Activated CD4-positive, alpha-beta T cell treated with anti-CD3 and anti-CD28 coated beads for 4 hours (primary cell): ENCODE measurements at regions not wholly inside any gene's neighbourhood (a gene's known extent, or its start where the extent isn't known, plus 50 kb on each side); places are given as distances from the start of the nearest gene placed in this dataset.
"Not testable (repeated sequence)": the region's sequence is repeated elsewhere in the genome, so short reads cannot be mapped to it uniquely, and the experiment has no call there.

Experiments
- DNase-seq, 2 donors: peaks; one replicate each; pipeline ENCODE4 v3.0.0-alpha.2; 2020

DNA sequence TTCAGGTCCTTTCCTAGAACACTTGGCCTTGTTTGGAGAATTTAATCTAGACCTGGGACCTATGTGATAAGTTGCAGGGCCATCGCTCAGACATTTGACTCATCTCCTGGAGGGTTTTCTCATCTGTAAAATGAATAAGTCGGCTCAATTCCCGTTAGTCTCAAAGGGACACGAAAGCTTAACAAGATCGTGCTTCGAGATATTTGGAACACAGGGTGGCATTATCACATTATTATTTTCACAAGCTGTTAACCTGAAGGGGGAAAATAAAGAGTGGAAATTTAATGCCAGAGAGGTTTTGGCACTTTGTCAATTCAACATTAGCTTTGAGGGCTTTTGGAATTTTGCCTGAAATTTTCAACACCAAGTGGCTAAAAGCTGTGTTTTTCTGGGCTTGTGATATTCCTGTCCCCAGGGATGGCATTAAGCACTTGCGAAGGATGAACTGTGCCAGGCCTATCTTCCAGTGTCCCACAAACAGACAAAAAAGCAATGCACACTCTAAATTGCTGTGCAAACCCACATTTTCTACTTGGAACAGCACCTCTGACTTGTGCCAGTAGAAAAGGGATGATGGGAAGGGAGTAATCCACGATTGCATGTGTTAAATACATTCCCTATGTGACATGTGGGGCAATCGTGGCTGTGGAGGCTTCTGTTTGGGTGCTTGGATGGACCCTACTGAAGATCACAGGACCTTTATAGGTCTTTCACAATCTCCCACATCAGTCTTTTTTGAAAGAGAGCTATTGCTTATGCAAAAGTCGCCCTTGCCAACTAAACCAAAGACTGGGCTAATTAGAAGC is 478.7 kb downstream of the MFSD1 start:
- DNase-seq, result no peak

DNA sequence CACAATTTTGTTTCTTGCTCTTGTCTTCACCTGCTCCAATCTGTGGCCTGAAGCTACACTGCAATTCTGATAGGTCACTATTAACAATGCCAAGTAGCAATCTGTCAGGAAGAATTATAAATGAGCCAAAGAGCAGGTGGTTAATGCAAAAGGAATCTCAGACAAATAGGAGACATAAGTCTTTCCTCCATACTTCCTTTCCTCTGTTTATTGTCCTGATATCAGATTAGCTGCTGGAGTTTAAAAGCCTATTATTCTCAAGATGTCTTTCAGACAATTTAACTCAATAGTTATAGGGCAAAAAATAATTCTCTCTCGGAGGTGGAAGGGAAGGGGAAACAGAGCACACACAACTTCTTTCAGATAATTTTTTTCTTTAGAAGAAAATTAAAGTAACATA is 491.6 kb downstream of the MFSD1 start:
- DNase-seq, result no peak

DNA sequence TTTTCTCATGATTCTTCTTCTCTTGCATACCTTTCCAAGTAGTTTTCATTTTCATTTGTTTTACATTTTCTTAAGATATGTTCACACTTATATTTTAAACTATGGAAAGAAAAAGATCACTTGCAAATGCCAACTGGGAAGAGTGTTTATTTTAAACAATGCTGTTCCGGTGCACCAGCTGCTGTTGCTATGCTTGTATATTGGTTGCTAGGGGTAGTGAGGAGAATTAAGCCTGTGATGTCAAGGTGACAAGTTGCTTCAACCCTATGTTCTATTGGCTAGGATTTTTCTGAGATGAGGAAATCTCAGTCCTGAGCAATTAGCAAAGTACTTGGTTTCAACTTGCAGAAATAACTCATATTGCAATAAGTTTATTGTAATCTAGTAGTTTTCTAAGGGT is 500.1 kb downstream of the MFSD1 start:
- DNase-seq, result no peak

DNA sequence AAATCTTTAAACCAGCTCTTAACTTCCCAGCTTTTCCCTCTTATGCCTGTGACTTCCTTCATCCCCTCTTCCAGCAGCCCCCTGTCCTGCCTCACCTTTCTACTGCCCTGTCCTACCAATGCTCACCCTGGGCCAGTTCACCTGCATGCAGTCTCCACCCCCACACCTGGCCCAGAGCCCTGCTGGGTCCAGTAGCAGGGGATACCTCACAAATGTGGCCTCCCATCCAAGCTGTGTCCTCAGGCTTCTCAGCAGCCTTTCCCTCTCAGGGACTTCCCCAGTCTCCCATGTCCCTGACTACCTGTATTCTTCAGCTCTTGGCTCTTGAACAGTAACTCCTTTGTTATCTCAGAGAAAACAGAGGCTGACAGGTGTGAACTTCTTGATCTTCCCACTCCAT is 503.2 kb downstream of the MFSD1 start:
- no peak for DNase-seq

DNA sequence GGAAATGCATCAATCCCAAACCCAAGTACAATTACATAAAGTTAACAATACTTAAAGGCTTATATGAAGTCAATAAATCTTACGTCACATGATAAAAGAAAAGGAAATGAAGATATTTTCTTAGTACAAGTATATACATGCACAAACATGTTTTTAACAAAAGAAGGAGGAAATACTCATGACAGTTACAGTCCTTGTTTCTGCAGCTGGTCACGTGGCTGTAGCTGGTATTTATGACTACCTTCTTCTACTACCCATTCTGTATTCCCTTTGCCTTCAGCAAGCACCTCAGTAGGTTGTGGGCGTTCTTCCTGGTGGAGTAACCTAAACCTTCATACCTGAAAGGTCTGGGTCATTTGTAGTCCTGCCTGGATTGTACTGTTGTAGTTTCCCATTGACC is 514.9 kb downstream of the MFSD1 start:
- not testable (repeated sequence) for DNase-seq

DNA sequence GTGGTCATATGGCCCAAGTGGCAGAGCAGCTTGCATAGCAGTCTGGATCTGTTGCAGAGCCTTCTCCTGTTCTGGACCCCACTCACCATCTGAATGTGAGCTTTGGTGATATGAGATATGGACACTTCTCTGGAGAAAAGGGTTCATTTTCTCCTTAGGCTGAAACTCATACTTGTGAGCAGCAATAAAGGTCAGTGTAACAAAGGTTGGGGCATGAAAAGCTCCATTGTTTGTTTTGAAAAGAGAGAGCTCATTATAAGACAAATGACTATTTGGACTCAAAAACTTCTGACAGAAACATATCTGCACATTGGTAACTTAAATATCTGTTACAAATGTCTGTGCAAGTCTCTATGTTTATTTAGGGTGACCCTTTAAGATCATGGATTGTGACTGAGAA is 517.3 kb downstream of the MFSD1 start:
- DNase-seq, result no peak

DNA sequence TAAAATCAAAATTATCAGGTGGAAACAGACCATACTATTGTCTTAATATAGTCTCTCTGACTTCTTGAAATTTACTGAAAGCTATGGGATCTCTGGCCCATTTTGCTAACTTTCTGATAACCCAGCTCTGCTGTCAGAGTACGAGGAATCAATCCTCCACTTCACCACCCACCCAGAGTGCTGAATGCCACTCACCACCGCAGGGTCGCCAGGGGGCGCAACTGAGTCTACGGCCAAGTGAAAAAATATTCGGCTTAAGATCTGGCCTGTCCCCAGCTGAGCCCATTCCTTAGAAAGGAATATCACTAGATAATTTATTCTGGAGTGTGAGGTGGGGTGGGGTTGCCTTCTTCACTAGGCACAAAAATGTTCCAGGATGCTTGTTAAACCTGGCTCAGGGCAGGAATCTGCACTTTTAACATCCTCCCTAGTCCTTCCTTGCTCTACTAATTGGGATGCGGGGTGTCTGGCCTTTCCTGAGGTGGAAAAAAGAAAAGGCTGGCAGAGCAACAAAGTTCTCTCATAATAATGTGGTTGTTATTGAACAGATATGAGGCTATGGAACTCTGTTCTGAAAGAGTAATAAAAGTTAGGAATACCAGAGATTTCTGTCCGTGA is 520.6 kb downstream of the MFSD1 start:
- DNase-seq, result no peak

DNA sequence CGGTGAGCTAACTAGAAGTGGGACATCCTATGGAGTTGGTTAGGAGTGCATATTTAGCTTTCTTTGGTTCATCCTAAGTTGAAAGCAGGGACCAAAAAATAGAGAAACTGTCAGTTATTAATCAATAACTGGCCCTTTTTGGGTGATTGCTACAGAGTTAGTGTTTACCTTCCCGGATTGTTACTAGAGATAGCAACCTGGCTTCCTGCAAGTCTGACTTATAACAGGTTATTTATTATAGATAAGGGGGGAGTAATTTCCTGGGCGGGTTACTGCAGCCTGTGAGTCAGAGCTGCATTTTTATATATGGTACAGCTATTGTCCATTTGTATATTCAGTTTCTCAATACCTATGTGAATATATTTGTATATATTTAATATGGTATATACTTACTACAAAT is 522.0 kb downstream of the MFSD1 start:
- no peak for DNase-seq

DNA sequence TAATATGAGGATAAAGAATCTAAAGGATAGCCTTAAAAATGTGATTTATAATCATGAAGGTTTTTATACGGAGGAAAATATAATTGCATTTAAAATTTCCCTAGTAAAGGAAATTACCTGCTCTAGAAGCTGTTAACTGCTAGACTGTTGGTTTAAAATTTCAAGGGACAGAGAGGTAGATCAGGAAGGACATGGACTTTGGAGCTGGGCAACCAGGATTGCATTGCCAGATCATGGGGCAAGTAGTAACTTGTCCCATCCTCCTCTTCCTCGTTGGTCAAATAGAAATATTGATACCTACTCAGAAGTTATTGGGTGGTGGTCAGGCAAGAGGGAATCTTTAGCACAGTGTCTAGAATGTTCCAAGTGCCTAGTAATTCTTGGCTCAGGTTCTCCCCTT is 525.1 kb downstream of the MFSD1 start:
- DNase-seq, result no peak

DNA sequence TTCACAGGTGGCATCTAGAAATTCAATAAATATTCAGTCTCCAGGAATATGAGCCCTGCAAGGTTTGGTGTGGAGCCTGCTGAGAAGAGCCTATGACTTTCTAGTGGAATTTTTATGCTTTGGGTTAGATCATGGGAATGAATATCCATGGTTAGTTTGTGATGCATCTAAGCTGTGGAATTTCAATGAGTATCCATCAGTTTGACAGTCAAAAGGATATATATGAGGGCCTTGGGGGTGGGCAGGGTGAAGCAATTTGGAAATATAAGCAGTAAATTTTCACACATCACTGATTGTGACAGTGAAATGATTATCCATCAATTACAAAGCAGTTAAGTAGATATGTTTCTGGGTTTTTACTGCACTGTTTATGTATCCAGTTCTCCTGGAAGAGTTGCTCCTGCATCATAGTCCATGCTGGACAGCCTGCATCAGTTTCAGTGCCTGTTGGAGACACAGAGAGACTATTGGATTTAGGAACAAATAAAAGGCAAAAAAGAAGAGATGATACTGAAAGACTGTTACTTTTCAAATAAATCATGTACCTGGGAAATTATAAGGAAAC is 530.8 kb downstream of the MFSD1 start:
- DNase-seq, result no peak

DNA sequence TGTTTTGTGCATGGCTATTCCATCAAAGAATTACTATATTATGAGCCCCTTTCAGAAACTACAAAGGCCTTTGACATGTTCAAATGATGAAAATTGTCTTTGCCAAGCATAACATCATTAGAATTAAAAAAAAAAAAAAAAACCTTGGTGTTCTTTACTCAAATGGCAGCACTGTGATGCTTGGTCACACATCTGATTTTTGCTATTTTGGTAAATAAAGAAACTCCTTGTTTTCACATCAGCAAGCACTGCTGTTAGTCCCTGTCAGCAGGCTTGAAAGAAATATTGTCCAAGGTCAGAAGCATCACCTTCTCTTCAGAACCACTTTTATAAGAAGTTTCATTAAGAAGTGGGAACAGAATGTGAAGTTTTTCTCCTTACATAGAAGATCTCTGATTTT is 537.3 kb downstream of the MFSD1 start:
- DNase-seq, result no peak

DNA sequence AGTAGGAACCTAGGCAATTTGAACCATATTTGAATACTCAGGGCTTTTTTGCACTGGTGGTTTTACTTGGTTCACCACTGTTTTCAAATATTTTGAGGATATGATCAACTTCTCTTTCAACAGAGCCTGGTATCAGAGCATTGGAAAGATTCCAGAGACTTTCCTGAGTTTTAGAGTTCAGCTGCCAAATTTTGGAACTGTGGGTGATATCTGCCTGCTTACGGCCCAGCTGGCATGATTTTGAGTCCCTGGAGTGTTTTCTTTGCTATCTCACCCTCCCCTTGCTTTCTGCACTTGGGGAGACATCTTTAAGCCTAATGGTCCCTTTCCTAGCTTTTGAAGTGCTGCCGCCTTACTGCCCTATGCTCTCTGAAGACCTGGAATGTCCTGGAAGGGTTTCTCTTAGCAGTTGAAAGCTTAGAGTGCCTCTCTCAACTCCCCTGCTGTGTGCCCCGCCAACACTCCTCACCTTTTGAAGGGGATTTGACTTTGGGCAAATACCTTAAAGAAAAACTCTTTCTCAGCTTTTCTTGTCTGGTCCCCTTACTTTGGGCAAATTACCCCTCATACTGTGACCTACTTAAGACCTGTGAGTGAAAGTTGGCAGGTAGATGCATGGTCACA is 539.1 kb downstream of the MFSD1 start:
- no peak for DNase-seq

DNA sequence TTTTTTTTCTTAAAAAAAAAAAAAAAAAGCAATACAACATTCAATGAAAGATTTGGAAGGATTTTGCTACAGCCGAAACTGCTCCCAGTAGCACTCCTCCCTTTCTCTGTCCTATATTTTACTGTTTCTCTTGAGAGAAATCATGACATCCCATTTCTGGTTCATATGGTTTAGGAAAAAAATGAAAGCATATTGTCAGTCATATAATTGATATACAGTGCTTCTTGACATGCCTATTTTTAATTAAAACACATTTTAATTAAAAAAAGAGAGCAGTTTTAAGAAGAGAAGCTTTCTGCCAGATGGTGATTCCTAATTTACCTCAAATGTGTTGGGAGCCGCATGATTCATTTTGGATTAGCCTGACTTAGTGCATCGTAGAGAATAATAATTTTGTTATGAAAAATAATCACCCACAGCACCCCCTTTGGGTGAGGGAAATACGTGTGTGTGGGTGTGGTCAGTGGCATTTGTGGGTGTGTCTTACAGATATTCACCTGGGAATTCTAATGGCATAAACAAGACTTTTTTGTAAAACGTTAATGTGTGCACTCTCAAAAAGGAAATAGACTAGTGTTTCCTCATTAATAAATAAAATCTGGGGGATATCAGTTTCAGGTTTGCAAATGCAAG is 544.5 kb downstream of the MFSD1 start:
- no peak for DNase-seq

DNA sequence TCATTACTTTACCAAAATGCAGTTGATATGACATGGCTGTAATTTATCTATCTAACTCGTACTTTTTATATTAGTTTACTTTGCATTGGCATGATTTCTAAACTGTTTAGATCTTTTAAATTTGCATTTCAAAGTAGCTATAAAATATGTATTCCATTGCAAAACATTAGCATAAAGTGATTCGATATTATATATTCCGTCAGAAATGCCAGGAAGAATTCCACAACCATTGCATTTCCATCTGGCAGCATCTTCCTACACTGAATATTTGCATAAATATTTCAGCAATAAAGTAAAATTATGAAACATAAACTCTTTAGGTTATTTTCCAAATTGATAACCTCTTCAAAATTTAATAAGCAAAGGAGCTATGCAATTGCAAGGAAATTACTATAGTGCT is 546.6 kb downstream of the MFSD1 start:
- DNase-seq, result no peak

DNA sequence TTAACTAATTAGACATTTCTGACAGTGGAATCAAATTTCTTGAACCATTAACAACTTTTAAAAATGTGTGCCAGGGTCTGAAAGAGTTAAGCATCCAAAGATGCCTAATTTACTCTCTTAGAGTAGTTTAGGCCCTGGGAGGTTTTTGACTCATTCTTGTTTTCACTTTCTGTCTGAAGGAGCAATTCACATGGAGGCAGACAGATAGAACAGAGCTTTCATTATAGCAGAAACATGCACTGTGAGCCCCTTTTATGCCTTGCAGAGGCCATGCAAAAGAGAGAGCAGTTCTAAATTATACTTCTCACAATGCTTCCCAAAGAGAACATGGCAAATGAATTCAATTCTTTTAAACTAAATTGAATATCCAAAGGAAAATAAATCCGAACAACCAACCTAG is 554.8 kb downstream of the MFSD1 start:
- no peak for DNase-seq

DNA sequence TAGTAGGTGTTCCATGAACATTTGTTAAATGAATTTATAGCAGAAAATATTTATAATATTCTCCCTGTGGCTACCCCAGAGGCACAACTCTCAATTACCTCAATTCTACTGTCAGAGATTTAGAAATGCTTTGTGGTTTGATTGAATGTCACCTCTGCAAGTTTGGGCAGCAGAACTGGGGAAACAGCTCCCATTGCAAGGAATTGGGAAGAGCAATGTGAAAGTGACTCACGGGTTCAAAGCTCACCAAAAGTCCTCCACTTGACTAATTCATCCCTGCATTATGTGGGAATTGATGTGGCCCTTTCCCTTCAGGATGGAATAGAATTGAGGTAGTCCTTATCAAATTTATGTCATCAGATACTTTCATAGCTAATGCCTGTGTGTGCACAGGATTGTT is 562.7 kb downstream of the MFSD1 start:
- DNase-seq, result no peak

DNA sequence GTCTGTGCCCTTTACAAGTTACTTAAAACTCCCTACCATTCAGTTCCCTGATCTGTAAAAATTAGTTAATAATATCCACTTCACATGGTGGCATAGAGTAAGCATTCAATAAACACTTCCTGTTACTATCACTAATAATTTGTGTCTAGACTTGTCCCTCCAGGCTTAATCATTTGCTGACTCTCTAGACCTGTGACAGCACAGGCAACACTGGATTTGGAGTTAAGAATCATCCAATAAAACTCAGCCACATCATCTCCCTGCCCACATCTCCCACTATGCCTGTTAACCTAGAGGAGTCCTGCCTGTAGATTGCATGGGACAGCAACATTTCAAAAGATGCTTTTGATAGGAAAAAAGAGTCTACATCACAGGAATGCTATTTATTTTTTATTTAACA is 564.6 kb downstream of the MFSD1 start:
- DNase-seq, result no peak

DNA sequence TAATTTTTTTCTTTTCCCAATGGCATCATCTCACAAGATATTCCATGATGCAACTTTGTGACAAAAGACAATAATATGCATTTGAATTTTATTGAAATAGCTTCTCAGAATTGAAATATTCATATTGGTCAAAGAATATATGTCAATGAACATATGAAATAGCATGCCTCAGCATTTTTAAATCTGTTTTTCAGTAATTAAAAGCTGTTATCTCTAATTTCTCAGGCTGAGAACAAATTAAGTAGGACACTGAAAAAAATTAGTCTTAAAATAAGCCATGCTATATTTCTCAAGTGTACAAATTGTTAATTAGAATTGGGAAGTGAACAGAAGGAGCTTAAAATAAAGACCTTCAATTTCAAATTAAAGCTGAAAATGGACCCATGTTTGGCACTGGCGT is 570.1 kb downstream of the MFSD1 start:
- DNase-seq, result no peak

DNA sequence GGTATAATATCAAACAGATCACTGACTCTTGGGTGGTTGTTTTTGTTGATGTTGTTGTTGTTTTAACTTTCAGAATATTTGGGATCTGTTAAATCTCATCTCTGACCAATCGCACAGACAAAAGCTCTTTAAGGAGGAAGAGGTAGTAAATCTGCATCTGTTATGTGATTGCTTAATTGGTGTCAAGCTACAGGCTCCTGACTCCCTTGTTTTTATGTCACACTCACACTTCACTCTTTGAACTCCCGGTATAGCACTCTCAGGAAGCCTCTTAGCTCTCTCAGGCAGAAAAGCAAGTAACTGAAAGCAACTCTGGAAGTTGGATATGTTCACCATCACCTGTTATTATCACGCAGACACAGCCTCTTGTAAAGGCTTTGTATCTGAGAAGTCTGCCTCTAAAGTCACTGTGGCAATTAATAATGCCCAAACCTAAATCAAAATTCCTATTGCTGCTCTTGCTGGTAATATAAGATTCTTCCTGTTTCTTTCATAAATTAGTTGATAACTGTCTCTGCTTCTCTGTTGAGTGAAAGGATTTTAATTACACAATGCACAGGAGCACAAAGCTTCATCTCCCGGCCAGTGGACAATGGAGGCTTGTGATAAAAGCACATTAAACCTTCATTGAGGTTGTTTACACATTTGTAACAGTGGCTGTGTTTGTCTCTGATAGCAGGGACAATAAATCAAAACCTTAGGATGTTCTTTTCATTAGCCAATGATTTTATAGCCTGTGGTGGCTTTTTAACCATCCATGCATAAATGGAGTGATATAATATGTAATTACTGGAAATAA is 576.7 kb downstream of the MFSD1 start:
- no peak for DNase-seq

DNA sequence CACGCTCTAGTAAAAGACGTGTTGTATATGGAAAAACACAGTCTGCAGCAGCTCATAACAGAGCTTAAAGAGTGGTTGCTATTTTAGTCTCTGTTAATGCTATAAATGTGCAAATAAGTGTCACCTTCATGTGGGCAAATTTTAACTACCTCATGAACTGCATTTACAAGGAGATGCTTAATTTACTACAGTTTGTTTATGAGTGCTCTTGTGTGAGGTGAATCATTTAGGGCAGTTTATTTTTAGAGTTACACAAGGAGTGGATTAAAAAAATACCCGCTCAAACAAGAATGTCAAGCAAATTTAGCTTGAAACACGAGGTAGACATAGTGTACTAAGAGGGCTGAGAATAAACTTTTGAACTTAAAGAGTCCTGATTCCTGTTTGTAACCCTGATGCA is 579.0 kb downstream of the MFSD1 start:
- DNase-seq, result no peak

DNA sequence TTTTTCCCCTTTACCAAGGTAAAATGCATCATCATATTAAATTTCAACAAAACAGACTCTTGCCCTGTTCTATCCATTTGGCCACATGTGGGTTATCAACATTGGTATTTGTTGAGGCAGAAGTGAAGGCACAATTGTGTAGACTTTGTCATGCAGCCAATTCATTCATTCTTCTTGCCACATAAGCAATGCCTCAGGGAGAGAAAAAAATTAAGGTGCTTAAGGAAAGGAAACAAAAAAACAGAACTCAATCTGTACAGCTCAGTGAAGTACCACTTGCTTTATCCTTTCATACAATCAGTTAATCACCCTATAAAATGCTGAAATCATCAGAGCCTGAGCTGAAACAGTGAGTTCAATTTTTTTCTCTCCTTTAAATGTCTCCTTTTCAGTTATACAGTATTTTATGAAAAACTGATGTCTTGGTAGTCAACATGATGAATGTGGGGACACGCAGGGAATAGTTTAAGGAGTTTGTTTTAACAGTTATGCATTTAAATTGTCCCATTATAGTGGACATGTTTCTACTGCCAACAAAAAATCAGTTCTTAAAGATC is 588.9 kb downstream of the MFSD1 start:
- DNase-seq, result no peak

DNA sequence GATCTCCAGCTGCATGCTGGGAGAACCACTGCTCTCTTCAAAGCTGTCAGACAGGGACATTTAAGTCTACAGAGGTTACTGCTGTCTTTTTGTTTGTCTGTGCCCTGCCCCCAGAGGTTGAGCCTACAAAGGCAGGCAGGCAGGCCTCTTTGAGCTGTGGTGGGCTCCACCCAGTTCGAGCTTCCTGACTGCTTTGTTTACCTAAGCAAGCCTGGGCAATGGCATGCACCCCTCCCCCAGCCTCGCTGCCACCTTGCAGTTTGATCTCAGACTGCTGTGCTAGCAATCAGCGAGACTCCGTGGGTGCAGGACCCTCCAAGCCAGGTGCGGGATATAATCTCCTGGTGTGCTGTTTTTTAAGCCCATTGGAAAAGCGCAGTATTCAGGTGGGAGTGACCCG is 591.0 kb upstream of the IL12A start:
- DNase-seq, result not testable (repeated sequence)
